ENCODE measurements at regions not wholly inside any gene's neighbourhood (a gene's known extent, or its start where the extent isn't known, plus 50 kb on each side); places are given as distances from the start of the nearest gene placed in this dataset.

DNA sequence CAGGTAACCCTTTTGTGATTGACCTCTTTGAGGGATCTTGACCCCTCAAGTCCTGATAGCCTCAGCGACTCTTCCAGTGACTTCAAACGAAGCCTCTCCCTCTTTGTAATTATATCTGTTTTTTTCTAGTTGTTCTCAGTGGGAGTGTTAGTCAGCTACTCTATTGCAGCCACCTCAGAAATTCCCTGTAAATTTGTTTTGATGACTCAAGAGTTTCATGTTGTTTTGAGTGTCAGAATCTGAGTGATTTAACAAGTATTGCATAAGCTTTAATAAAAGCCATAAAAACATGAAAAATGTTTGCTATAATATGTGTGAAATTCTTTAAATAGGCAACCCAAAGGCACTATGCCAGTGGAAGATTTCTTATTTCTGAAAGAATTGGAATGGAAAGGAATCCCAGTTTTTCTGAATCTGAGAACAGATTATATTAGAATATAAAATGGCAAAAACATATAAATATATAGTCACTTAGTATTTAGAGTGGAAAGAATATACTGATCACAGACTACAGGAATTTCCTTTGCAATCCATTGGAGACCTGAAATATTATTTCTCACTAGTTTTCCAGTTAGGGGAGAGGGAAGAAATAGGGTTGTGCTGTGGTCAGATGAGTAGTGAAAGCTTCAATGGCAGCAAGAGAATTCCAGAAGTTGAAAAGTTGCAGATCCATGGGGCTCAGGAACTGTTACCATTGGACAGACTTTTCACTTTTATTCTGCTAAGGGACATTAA, 94.4 kb upstream of the SEMA3C start (continued):
- TF ChIP-seq, protein P1, sequence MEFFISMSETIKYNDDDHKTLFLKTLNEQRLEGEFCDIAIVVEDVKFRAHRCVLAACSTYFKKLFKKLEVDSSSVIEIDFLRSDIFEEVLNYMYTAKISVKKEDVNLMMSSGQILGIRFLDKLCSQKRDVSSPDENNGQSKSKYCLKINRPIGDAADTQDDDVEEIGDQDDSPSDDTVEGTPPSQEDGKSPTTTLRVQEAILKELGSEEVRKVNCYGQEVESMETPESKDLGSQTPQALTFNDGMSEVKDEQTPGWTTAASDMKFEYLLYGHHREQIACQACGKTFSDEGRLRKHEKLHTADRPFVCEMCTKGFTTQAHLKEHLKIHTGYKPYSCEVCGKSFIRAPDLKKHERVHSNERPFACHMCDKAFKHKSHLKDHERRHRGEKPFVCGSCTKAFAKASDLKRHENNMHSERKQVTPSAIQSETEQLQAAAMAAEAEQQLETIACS (CRISPR knock-in tag; IDR thresholded peaks at IDR 0.05): no peak
- TF ChIP-seq ZNF138 (CRISPR knock-in tag; IDR thresholded peaks at IDR 0.05; ENCODE audit: low read depth): no peak
- TF ChIP-seq RBAK (CRISPR knock-in tag; IDR thresholded peaks at IDR 0.05): no peak
- TF ChIP-seq, protein P2, sequence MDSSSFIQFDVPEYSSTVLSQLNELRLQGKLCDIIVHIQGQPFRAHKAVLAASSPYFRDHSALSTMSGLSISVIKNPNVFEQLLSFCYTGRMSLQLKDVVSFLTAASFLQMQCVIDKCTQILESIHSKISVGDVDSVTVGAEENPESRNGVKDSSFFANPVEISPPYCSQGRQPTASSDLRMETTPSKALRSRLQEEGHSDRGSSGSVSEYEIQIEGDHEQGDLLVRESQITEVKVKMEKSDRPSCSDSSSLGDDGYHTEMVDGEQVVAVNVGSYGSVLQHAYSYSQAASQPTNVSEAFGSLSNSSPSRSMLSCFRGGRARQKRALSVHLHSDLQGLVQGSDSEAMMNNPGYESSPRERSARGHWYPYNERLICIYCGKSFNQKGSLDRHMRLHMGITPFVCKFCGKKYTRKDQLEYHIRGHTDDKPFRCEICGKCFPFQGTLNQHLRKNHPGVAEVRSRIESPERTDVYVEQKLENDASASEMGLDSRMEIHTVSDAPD (CRISPR knock-in tag; IDR thresholded peaks at IDR 0.05): no peak
- TF ChIP-seq MED1 (CRISPR knock-in tag; IDR thresholded peaks at IDR 0.05): no peak
- no peak for TF ChIP-seq ZZZ3 (CRISPR knock-in tag; IDR thresholded peaks at IDR 0.05; ENCODE audit: borderline replicate concordance)
- TF ChIP-seq, protein P3, sequence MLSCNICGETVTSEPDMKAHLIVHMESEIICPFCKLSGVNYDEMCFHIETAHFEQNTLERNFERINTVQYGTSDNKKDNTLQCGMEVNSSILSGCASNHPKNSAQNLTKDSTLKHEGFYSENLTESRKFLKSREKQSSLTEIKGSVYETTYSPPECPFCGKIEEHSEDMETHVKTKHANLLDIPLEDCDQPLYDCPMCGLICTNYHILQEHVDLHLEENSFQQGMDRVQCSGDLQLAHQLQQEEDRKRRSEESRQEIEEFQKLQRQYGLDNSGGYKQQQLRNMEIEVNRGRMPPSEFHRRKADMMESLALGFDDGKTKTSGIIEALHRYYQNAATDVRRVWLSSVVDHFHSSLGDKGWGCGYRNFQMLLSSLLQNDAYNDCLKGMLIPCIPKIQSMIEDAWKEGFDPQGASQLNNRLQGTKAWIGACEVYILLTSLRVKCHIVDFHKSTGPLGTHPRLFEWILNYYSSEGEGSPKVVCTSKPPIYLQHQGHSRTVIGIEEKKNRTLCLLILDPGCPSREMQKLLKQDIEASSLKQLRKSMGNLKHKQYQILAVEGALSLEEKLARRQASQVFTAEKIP (CRISPR knock-in tag; IDR thresholded peaks at IDR 0.05; ENCODE audit: borderline replicate concordance): no peak
- TF ChIP-seq, protein P4, sequence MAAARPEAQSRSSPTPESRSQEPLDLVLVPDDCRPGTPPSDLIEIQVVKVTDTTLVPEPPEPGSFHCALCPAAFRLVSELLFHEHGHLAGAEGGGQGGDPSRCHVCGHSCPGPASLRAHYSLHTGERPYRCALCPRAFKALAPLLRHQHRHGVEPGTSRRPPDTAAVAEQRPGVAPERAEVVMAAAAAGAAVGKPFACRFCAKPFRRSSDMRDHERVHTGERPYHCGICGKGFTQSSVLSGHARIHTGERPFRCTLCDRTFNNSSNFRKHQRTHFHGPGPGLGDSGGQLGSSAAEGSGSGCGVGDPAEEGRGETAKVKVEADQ (CRISPR knock-in tag; IDR thresholded peaks at IDR 0.05; ENCODE audit: borderline replicate concordance): no peak
- TF ChIP-seq ZIK1 (CRISPR knock-in tag; IDR thresholded peaks at IDR 0.05; ENCODE audit: borderline replicate concordance, low read depth): no peak
- TF ChIP-seq, protein P5, sequence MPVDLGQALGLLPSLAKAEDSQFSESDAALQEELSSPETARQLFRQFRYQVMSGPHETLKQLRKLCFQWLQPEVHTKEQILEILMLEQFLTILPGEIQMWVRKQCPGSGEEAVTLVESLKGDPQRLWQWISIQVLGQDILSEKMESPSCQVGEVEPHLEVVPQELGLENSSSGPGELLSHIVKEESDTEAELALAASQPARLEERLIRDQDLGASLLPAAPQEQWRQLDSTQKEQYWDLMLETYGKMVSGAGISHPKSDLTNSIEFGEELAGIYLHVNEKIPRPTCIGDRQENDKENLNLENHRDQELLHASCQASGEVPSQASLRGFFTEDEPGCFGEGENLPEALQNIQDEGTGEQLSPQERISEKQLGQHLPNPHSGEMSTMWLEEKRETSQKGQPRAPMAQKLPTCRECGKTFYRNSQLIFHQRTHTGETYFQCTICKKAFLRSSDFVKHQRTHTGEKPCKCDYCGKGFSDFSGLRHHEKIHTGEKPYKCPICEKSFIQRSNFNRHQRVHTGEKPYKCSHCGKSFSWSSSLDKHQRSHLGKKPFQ (CRISPR knock-in tag; IDR thresholded peaks at IDR 0.05; ENCODE audit: insufficient replicate concordance): no peak
- TF ChIP-seq HHEX (CRISPR knock-in tag; IDR thresholded peaks at IDR 0.05): no peak
- TF ChIP-seq, protein P6, sequence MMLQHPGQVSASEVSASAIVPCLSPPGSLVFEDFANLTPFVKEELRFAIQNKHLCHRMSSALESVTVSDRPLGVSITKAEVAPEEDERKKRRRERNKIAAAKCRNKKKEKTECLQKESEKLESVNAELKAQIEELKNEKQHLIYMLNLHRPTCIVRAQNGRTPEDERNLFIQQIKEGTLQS (CRISPR knock-in tag; IDR thresholded peaks at IDR 0.05): no peak

All from HepG2 (cell line).